GM21360 (cell line): ENCODE measurements at regions not wholly inside any gene's neighbourhood (a gene's known extent, or its start where the extent isn't known, plus 50 kb on each side); places are given as distances from the start of the nearest gene placed in this dataset.
A peak's percentile ranks its signal among the peaks of the same experiment; 100 is the strongest.
"Not testable (repeated sequence)": the region's sequence is repeated elsewhere in the genome, so short reads cannot be mapped to it uniquely, and the experiment has no call there.

ENCODE experiments used
- ATAC-seq: cut with Tn5 transposase; IDR thresholded peaks from one replicate; pipeline ENCODE4 v1.9.1; 2021; ENCODE audit warnings: mild to moderate bottlenecking, moderate library complexity; ENCODE audit not compliant: unreplicated experiment

GRCh38 chr4:59455751-59456150, 1744.4 kb upstream of the ADGRL3 start:
- ATAC-seq: no peak

DNA sequence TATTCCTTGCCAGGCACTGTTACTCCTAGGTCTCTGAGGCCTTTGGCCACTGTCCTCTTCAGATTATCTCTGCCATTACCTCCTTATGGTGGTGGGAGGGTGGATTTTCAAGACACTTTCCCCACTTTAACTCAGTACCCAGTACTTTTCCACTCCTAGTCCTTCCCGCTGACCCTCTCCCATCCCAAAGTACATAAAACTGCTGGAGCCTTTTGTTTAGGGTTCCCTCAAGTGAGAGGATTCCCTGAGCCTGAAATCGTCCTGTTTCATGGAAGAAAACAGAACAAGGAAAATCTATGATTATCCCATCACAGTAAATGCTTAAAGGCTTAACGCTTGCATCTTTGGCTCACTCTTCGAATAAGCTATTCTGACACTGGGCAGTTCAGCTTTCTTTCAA, 1742.5 kb upstream of the ADGRL3 start:
- ATAC-seq: no peak

DNA sequence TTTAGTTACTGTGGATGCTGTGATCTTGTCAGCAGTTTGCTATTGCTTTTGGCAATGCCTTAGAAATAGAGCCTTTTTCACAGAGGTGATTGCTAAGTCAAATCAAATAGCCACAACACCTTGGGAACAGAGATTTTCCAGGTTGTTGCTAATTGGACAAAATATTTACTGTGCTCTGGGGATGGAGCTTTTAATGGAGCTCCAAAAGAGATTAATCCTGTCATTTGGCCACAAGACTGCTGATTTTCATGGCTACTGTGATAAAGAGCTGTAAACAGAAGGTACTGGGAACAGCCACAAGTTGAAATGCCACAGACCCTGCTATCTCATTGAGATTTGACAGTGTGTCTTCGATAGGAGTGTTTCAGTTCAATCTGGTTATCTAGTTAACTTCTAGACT, 1715.2 kb upstream of the ADGRL3 start:
- ATAC-seq: no peak

- no peak for ATAC-seq
Observed at GRCh38 chr4:59500103-59500502, 1700.0 kb upstream of the ADGRL3 start.

- no peak for ATAC-seq
Observed at GRCh38 chr4:59503731-59504130, 1696.4 kb upstream of the ADGRL3 start.

DNA sequence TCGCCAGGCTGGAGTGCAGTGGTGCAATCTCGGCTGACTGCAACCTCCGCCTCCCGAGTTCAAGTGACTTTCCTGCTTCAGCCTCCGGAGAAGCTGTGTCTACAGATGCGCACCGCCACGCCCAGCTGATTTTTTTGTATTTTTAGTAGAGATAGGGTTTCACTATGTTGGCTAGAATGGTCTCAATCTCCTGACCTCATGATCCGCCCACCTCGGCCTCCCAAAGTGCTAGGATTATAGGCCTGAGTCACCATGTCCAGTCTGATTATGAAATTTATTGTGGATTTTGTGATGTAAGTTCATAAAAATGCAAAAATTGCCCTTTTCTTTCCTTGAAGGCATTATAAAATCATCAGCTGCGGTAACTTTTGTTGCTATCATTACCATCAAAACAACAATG, 1688.3 kb upstream of the ADGRL3 start:
- ATAC-seq: not testable (repeated sequence)

DNA sequence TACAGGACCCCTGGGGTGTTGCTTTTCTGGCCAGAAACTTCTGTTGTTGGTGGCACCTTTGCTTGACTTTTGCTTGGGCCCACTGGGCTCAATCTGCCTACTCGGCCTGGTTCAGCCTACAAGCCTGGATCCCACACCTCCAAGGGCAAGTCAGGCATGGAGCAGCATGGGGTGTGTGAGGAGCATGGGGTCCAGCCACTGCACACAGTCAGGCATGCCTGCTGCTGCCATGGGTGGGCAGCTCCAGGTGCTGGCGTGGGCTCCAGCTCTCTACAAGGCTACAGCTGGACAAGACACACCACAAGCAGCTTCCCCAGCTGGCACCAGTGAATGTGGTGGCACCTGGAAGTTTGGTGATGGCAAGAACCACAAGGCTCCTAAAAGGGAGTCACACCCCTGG, 1683.1 kb upstream of the ADGRL3 start:
- ATAC-seq: no peak

- ATAC-seq: no peak
Observed at GRCh38 chr4:59518005-59518823, 1681.9 kb upstream of the ADGRL3 start.

- ATAC-seq: no peak
Observed at GRCh38 chr4:59525885-59526284, 1674.2 kb upstream of the ADGRL3 start.

DNA sequence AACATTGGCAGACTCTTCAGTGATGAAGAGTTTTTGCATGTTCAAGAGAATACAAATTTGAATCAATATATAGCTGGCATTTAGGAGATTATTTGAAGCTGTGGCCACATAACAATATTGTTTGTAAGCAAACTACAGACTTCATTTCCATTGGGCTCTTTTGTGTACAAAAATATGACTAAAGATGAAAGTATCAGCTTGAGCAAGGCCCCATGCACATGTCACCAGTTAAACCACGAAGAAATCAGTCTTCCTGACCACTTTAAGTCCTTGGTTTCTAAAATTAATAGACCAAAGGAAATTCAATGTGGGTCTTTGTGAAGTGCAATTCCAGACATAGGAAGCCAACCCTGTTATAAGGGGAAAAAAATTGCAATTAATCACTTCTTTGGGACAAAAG, 1664.6 kb upstream of the ADGRL3 start:
- no peak for ATAC-seq

- no peak for ATAC-seq
Observed at GRCh38 chr4:59536428-59536827, 1663.7 kb upstream of the ADGRL3 start.

DNA sequence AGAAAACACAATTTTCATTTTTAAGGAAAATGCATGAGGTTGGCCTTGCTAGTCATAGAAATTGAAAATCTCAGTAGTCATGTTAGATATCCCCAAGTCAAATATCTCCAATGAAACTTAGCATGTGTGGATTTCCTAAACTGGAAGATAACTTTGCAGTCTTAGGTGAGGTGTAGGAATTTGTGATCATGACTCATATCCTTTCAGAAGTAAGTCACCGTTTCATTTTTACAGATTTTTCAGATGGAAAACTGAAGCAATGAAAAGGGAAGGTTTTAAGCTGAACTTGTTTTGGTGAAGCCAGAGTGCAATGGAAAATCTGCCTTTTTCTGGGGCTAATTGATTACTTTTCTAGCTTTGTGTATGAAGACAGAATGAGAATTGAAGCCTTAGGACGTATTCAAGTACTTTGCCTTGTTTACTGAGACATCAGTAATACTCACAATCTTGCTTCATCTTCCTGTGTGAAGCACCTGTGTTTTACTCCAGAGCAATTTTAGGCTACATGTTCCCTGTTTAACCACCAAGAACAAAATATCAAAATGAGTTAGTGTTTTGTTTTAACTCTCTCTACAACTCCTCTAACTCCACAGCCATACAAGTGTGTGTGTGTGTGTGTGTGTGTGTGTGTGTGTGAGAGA, 1662.8 kb upstream of the ADGRL3 start:
- ATAC-seq: no peak

DNA sequence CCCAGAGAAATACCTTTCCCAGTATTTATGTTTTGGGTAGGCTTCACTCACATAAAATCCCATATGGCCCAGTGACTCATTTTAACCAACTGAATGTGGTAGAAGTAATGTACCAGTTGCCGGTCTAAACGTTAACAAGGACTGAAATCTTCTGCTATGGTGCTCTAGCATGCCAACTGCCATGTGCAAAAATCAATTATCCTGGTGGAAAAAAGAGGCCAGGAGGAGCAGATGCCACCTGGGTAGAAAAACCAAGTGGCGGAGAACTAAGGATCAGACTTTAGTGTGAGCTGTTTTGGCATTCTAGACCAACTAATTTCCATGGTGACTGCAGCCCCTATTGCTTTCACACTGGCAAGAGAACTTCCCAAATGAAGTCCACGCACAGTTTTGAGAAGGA, 1660.7 kb upstream of the ADGRL3 start:
- no peak for ATAC-seq

DNA sequence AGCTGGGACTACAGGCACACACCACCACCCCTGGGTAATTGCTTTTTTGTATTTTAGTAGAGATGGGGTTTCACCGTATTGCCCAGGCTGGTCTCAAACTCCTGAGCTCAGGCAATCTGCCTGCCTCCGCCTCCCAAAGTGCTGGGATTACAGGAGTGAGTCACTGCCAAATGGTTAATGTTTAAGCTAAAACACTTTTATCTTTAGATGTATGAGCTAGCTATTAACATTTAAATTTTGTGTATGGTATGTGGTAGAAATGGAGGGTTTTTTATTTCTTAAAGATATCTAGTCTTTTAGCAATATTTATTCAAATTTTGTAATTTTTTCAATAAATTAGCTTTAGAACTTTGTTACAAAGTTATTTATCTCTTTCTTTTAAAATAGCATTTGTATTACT, 1659.8 kb upstream of the ADGRL3 start:
- ATAC-seq: no peak

- peak; percentile 98 for ATAC-seq
Observed at GRCh38 chr4:59553063-59553720, 1646.9 kb upstream of the ADGRL3 start.

DNA sequence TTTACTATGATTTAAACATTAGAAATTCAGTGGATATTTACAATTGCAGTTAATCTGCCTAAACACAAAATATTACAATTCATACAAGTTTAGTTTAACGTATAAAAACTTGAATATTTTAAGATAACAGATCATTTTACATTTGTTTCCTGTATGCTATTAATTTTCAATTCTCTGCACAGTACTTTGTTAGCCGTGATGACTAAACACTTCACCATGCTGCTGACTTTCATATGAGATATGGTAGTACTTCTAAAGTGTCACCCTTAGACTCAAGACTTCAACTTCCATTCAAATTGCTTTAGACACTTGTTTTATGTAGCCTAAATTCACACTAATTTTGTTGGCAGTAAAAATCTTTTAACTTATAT, 1646.4 kb upstream of the ADGRL3 start:
- no peak for ATAC-seq

GRCh38 chr4:59556191-59556590, 1643.9 kb upstream of the ADGRL3 start:
- not testable (repeated sequence) for ATAC-seq

DNA sequence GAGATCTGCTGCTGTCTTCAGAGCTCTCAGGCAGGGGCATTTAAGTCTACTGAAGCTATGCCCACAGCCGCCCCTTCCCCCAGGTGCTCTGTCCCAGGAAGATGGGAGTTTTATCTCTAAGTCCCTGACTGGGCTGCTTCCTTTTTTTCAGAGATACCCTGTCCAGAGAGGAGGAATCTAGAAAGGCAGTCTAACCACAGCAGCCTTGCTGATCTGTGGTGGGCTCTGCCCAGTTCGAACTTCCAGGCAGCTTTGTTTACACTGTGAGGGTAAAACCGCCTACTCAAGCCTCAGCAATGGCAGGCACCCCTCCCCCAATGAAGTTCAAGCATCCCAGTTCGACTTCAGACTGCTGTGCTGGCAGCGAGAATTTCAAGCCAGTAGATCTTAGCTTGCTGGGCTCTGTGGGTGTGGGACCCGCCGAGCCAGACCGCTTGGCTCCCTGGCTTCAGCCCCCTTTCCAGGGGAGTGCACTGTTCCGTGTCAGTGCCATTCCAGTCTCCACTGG, 1639.9 kb upstream of the ADGRL3 start:
- not testable (repeated sequence) for ATAC-seq

DNA sequence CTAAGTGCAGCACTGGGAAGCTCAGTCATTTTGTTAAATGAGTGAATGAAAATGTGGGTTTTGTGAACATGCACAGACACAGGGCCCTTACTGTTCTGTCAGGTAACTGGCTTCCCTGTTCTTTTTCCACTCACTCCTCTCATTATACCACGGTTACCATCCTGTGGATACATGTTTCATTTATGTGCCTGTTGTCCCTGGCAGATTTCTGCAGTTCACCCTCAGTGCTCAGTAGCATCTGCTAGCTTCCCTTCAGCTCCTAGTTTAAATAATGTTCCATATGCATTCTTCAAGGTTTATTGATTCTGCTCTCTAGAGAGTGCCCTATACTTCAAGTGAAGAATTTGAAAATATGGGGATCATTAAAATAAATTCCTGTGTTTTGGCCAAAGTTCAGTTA, 1634.3 kb upstream of the ADGRL3 start:
- no peak for ATAC-seq

- ATAC-seq: peak; percentile 82
Observed at GRCh38 chr4:59570860-59571476, 1629.2 kb upstream of the ADGRL3 start.

GRCh38 chr4:59571805-59572430, 1628.2 kb upstream of the ADGRL3 start:
- no peak for ATAC-seq
